HEK293 (cell line): ENCODE measurements at regions not wholly inside any gene's neighbourhood (a gene's known extent, or its start where the extent isn't known, plus 50 kb on each side); places are given as distances from the start of the nearest gene placed in this dataset.
A peak's percentile ranks its signal among the peaks of the same experiment; 100 is the strongest.

Experiments used
- CTCF ChIA-PET: fragments of 350-600 bp; formaldehyde crosslinking; extraction: SDS; loops from one replicate; lab custom pipeline; 2021; ENCODE audit warnings: antibody characterized with exemption; lab: Yijun Ruan, JAX
- POLR2A ChIA-PET: fragments of 300-600 bp; formaldehyde crosslinking; extraction: SDS; loops from one replicate; lab custom pipeline; 2020; ENCODE audit warnings: antibody characterized with exemption, inconsistent platforms; lab: Yijun Ruan, JAX
- H3K27ac ChIP-seq: fragments of 200-500 bp; sonication (Bioruptor generic); 2 replicates; pipeline ENCODE4 v1.5.1; 2014; ENCODE audit warnings: low read depth, low read length, control low read depth, inconsistent platforms; ENCODE audit errors: extremely low read depth
- H3K36me3 ChIP-seq, 2 experiments: fragments of 200-500 bp in 1 of 2; sonication (Bioruptor generic) in 1 of 2; 1 replicate in 1 of 2; 2 replicates in 1 of 2; pipeline ENCODE4 v1.5.1; 2014 to 2017; ENCODE audit warnings: inconsistent platforms in 2 of 2, low read length in 2 of 2; ENCODE audit not compliant: control insufficient read depth in 2 of 2, insufficient read depth in 1 of 2
- H3K4me1 ChIP-seq: fragments of 200-500 bp; sonication (Bioruptor generic); 2 replicates; pipeline ENCODE4 v1.5.1; 2014; ENCODE audit warnings: mild to moderate bottlenecking, low read length, inconsistent platforms; ENCODE audit not compliant: control insufficient read depth, insufficient read depth
- H3K4me3 ChIP-seq: 2 replicates; pipeline ENCODE4 v1.5.1; 2011; ENCODE audit warnings: low read depth, mild to moderate bottlenecking, control low read depth, low read length, moderate library complexity
- H3K9me3 ChIP-seq: fragments of 200-500 bp; sonication (Bioruptor generic); 2 replicates; pipeline ENCODE4 v1.5.1; 2014; ENCODE audit warnings: low read depth, low read length, inconsistent platforms; ENCODE audit not compliant: control insufficient read depth, insufficient read depth
- FEZF1 ChIP-seq: fragments of 450-650 bp; formaldehyde crosslinking; IDR thresholded peaks from 2 replicates; pipeline ENCODE4 v1.5.1; 2016; ENCODE audit warnings: missing biosample characterization, missing genetic modification characterization
- GLI4 ChIP-seq: fragments of 450-650 bp; formaldehyde crosslinking; IDR thresholded peaks from 2 replicates; pipeline ENCODE4 v1.5.1; 2016; ENCODE audit warnings: missing biosample characterization, missing genetic modification characterization
- HOXA7 ChIP-seq: sonication (generic); formaldehyde crosslinking; IDR thresholded peaks from 2 replicates; pipeline ENCODE4 v1.8.1; 2022; ENCODE audit warnings: missing genetic modification reagents, borderline replicate concordance
- HOXC10 ChIP-seq: sonication (generic); formaldehyde crosslinking; IDR thresholded peaks from 2 replicates; pipeline ENCODE4 v1.8.1; 2023; ENCODE audit warnings: mild to moderate bottlenecking, missing genetic modification reagents
- IKZF3 ChIP-seq: fragments of 450-650 bp; IDR thresholded peaks from 2 replicates; pipeline ENCODE4 v1.5.0; 2018; ENCODE audit warnings: missing biosample characterization, mild to moderate bottlenecking, missing genetic modification characterization, moderate library complexity
- SETDB1 ChIP-seq: IDR thresholded peaks from one replicate; pipeline ENCODE4 v1.6.1; 2017; ENCODE audit warnings: mild to moderate bottlenecking, low read length, moderate library complexity, mixed read lengths; ENCODE audit not compliant: insufficient read length
- SP3 ChIP-seq: fragments of 450-650 bp; formaldehyde crosslinking; IDR thresholded peaks from 2 replicates; pipeline ENCODE4 v1.5.1; 2016; ENCODE audit warnings: missing biosample characterization, missing genetic modification characterization
- ZBTB20 ChIP-seq: fragments of 450-650 bp; formaldehyde crosslinking; IDR thresholded peaks from 2 replicates; pipeline ENCODE4 v1.5.1; 2016; ENCODE audit warnings: missing biosample characterization, missing genetic modification characterization
- ZNF10 ChIP-seq: fragments of 450-650 bp; formaldehyde crosslinking; IDR thresholded peaks from 2 replicates; pipeline ENCODE4 v1.5.1; 2017; ENCODE audit warnings: missing biosample characterization, missing genetic modification characterization
- ZNF175 ChIP-seq: fragments of 450-650 bp; formaldehyde crosslinking; IDR thresholded peaks from 2 replicates; pipeline ENCODE4 v1.5.1; 2016; ENCODE audit warnings: missing biosample characterization, missing genetic modification characterization
- ZNF19 ChIP-seq: fragments of 450-650 bp; formaldehyde crosslinking; IDR thresholded peaks from 2 replicates; pipeline ENCODE4; 2016; ENCODE audit warnings: missing biosample characterization, missing genetic modification characterization, low read depth
- ZNF214 ChIP-seq: fragments of 450-650 bp; formaldehyde crosslinking; IDR thresholded peaks from 2 replicates; pipeline ENCODE4 v1.5.1; 2017; ENCODE audit warnings: missing biosample characterization, mild to moderate bottlenecking, missing genetic modification characterization, borderline replicate concordance
- ZNF335 ChIP-seq: fragments of 450-650 bp; formaldehyde crosslinking; conservative IDR thresholded peaks from 2 replicates; pipeline ENCODE4 v1.5.1; 2016; ENCODE audit warnings: missing biosample characterization, missing genetic modification characterization
- ZNF350 ChIP-seq: fragments of 450-650 bp; formaldehyde crosslinking; IDR thresholded peaks from 2 replicates; pipeline ENCODE4 v1.5.0; 2017; ENCODE audit warnings: missing biosample characterization, mild to moderate bottlenecking, missing genetic modification characterization
- ZNF37A ChIP-seq: fragments of 450-650 bp; IDR thresholded peaks from 2 replicates; pipeline ENCODE4 v1.5.1; 2018; ENCODE audit warnings: missing biosample characterization, missing genetic modification characterization
- ZNF416 ChIP-seq: fragments of 450-650 bp; formaldehyde crosslinking; IDR thresholded peaks from 2 replicates; pipeline ENCODE4 v1.5.1; 2016; ENCODE audit warnings: missing biosample characterization, missing genetic modification characterization
- ZNF660 ChIP-seq: fragments of 450-650 bp; IDR thresholded peaks from 2 replicates; pipeline ENCODE4 v1.5.1; 2018; ENCODE audit warnings: missing biosample characterization, mild to moderate bottlenecking, missing genetic modification characterization
- TF ChIP-seq, protein P1 (sequence below): fragments of 450-650 bp; formaldehyde crosslinking; IDR thresholded peaks from 2 replicates; pipeline ENCODE4 v1.5.1; 2016; ENCODE audit warnings: missing biosample characterization, missing genetic modification characterization
- TF ChIP-seq, protein P2 (sequence below): fragments of 450-650 bp; formaldehyde crosslinking; IDR thresholded peaks from 2 replicates; pipeline ENCODE4 v1.5.1; 2016; ENCODE audit warnings: missing biosample characterization, missing genetic modification characterization, borderline replicate concordance
- TF ChIP-seq, protein P3 (sequence below): fragments of 450-650 bp; formaldehyde crosslinking; IDR thresholded peaks from 2 replicates; pipeline ENCODE4 v1.5.1; 2016; ENCODE audit warnings: missing biosample characterization, missing genetic modification characterization, borderline replicate concordance
- TF ChIP-seq, protein P4 (sequence below): fragments of 450-650 bp; formaldehyde crosslinking; IDR thresholded peaks from 2 replicates; pipeline ENCODE4 v1.5.1; 2016; ENCODE audit warnings: missing biosample characterization, missing genetic modification characterization
- TF ChIP-seq, protein P5 (sequence below): fragments of 450-650 bp; formaldehyde crosslinking; IDR thresholded peaks from 2 replicates; pipeline ENCODE4 v1.5.1; 2016; ENCODE audit warnings: missing biosample characterization, missing genetic modification characterization

DNA sequence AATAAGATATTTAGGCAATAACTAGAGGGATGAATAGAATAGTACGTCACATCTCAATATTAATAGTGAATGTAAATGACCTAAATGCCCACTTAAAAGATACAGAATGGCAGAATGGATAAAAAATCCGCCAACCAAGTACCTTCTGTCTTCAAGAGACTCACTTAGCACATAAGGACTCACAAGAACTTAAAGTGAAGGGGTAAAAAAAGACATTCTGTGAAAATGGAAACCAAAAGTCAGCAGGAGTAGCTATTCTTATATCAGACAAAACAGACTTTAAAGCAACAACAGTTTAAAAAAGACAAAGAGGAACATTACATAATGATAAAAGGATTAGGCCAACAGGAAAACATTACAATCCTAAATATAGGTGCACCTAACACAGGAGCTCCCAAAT is 56.7 kb upstream of the DSC1 start:
- ChIA-PET POLR2A (no interaction called here), CTCF (interaction anchor here (0.6 to 1.6 kb wide), 3 partner anchors 22 to 852 kb away, joined by 3 to 7 read pairs (median 4); no protein-coding TSS in a partner anchor)
- no peaks in the 10 kb centered on the region for H3K36me3 ChIP-seq

DNA sequence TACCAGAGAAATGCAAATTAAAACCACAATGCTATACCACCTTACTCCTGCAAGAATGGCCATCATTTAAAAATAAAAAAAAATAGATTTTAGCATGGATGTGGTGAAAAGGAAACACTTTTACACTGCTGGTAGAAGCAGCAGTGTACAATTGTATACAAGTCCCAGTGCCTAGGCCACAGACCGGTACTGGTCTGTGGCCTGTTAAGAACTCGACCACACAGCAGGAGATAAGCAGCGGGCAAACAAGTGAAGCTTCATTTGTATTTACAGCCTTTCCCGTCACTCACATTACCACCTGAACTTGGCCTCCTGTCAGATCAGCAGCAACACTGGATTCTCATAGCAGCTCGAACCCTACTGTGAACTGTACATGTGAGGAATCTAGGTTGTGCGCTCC is 60.7 kb upstream of the DSC1 start:
- H3K27ac ChIP-seq: no peak overlapping the region
- no peak overlapping the region for H3K4me3 ChIP-seq
- ChIA-PET CTCF (no interaction called here), POLR2A (no interaction called here)
- no peaks in the 10 kb centered on the region for H3K9me3 ChIP-seq
- TF ChIP-seq IKZF3 (tag by site-specific recombination) (no peak), ZNF660 (tag by site-specific recombination) (no peak), ZNF37A (tag by site-specific recombination) (no peak), HOXA7 (CRISPR knock-in tag) (no peak), ZNF175 (no peak), GLI4 (tag by site-specific recombination) (no peak), ZNF19 (tag by site-specific recombination) (no peak), HOXC10 (CRISPR knock-in tag) (no peak), ZNF350 (tag by site-specific recombination) (no peak), ZNF416 (tag by site-specific recombination) (no peak)
- TF ChIP-seq, protein P1, sequence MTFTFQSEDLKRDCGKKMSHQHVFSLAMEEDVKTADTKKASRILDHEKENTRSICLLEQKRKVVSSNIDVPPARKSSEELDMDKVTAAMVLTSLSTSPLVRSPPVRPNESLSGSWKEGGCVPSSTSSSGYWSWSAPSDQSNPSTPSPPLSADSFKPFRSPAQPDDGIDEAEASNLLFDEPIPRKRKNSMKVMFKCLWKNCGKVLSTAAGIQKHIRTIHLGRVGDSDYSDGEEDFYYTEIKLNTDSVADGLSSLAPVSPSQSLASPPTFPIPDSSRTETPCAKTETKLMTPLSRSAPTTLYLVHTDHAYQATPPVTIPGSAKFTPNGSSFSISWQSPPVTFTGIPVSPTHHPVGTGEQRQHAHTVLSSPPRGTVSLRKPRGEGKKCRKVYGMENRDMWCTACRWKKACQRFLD: no peak
- TF ChIP-seq, protein P2, sequence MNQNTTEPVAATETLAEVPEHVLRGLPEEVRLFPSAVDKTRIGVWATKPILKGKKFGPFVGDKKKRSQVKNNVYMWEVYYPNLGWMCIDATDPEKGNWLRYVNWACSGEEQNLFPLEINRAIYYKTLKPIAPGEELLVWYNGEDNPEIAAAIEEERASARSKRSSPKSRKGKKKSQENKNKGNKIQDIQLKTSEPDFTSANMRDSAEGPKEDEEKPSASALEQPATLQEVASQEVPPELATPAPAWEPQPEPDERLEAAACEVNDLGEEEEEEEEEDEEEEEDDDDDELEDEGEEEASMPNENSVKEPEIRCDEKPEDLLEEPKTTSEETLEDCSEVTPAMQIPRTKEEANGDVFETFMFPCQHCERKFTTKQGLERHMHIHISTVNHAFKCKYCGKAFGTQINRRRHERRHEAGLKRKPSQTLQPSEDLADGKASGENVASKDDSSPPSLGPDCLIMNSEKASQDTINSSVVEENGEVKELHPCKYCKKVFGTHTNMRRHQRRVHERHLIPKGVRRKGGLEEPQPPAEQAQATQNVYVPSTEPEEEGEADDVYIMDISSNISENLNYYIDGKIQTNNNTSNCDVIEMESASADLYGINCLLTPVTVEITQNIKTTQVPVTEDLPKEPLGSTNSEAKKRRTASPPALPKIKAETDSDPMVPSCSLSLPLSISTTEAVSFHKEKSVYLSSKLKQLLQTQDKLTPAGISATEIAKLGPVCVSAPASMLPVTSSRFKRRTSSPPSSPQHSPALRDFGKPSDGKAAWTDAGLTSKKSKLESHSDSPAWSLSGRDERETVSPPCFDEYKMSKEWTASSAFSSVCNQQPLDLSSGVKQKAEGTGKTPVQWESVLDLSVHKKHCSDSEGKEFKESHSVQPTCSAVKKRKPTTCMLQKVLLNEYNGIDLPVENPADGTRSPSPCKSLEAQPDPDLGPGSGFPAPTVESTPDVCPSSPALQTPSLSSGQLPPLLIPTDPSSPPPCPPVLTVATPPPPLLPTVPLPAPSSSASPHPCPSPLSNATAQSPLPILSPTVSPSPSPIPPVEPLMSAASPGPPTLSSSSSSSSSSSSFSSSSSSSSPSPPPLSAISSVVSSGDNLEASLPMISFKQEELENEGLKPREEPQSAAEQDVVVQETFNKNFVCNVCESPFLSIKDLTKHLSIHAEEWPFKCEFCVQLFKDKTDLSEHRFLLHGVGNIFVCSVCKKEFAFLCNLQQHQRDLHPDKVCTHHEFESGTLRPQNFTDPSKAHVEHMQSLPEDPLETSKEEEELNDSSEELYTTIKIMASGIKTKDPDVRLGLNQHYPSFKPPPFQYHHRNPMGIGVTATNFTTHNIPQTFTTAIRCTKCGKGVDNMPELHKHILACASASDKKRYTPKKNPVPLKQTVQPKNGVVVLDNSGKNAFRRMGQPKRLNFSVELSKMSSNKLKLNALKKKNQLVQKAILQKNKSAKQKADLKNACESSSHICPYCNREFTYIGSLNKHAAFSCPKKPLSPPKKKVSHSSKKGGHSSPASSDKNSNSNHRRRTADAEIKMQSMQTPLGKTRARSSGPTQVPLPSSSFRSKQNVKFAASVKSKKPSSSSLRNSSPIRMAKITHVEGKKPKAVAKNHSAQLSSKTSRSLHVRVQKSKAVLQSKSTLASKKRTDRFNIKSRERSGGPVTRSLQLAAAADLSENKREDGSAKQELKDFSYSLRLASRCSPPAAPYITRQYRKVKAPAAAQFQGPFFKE (tag by site-specific recombination): no peak
- no peaks in the 10 kb centered on the region for H3K4me1 ChIP-seq
- no peaks in the 10 kb centered on the region for H3K36me3 ChIP-seq

More for the DNA sequence above, 56.7 kb upstream of the DSC1 start:
- TF ChIP-seq SP3: no peak
- TF ChIP-seq, all 188 proteins: peak for 0
- H3K27ac ChIP-seq: no peak overlapping the region
- H3K4me3 ChIP-seq: no peak overlapping the region
- 0 out of 2 replicates have a peak, but pooled peaks cover 2% of the 10 kb centered on the region for H3K4me1 ChIP-seq
- H3K9me3 ChIP-seq: no peaks in the 10 kb centered on the region

DNA sequence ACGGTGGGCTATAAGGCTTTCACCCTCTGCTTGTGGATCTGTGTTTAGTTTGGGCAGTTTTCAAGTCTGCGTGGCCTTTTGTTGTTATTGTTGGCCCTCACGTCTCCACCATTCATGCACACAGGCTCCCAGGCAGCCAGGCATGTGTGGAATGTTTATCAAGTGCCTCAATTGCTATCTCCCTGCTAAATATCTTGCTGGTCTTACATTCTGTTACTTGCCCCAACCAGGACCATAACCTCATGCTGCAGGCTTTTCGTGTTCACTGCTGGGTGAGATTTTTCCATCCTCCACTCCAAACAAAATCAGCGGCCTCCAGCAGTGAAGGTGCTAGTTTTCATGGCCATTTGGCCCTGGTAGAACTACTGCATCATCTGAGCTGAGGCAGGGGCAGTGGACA is 63.0 kb upstream of the DSC1 start:
- no peaks in the 10 kb centered on the region for H3K36me3 ChIP-seq
- H3K27ac ChIP-seq: no peak overlapping the region
- ChIA-PET POLR2A (interaction anchor here (0.7 to 0.9 kb wide), 2 partner anchors 16 to 72 kb away, joined by 4 to 5 read pairs; no protein-coding TSS in a partner anchor), CTCF (interaction anchor here (0.6 to 1.0 kb wide), 5 partner anchors 17 to 794 kb away, joined by 3 to 4 read pairs (median 3); no protein-coding TSS in a partner anchor)
- H3K4me3 ChIP-seq: no peak overlapping the region
- no peaks in the 10 kb centered on the region for H3K4me1 ChIP-seq
- H3K9me3 ChIP-seq: no peaks in the 10 kb centered on the region
- peak; percentile 36; the same call in 1 of the 2 replicates for TF ChIP-seq ZNF214 (tag by site-specific recombination)
- TF ChIP-seq, protein P3, sequence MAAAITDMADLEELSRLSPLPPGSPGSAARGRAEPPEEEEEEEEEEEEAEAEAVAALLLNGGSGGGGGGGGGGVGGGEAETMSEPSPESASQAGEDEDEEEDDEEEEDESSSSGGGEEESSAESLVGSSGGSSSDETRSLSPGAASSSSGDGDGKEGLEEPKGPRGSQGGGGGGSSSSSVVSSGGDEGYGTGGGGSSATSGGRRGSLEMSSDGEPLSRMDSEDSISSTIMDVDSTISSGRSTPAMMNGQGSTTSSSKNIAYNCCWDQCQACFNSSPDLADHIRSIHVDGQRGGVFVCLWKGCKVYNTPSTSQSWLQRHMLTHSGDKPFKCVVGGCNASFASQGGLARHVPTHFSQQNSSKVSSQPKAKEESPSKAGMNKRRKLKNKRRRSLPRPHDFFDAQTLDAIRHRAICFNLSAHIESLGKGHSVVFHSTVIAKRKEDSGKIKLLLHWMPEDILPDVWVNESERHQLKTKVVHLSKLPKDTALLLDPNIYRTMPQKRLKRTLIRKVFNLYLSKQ (tag by site-specific recombination): no peak
- TF ChIP-seq ZNF335: peak; percentile 41
- TF ChIP-seq, protein P4, sequence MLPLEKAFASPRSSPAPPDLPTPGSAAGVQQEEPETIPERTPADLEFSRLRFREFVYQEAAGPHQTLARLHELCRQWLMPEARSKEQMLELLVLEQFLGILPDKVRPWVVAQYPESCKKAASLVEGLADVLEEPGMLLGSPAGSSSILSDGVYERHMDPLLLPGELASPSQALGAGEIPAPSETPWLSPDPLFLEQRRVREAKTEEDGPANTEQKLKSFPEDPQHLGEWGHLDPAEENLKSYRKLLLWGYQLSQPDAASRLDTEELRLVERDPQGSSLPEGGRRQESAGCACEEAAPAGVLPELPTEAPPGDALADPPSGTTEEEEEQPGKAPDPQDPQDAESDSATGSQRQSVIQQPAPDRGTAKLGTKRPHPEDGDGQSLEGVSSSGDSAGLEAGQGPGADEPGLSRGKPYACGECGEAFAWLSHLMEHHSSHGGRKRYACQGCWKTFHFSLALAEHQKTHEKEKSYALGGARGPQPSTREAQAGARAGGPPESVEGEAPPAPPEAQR (tag by site-specific recombination): no peak
- TF ChIP-seq ZNF10 (tag by site-specific recombination): no peak
- TF ChIP-seq SETDB1: no peak
- TF ChIP-seq, protein P5, sequence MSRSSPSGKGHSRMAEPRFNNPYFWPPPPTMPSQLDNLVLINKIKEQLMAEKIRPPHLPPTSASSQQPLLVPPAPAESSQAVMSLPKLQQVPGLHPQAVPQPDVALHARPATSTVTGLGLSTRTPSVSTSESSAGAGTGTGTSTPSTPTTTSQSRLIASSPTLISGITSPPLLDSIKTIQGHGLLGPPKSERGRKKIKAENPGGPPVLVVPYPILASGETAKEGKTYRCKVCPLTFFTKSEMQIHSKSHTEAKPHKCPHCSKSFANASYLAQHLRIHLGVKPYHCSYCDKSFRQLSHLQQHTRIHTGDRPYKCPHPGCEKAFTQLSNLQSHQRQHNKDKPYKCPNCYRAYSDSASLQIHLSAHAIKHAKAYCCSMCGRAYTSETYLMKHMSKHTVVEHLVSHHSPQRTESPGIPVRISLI (tag by site-specific recombination): no peak
- peak; percentile 66 for TF ChIP-seq FEZF1 (tag by site-specific recombination)
- TF ChIP-seq ZBTB20 (tag by site-specific recombination): 0 out of 2 replicates have a peak, but pooled peaks have one; percentile 17
